ENCODE measurements at regions not wholly inside any gene's neighbourhood (a gene's known extent, or its start where the extent isn't known, plus 50 kb on each side); places are given as distances from the start of the nearest gene placed in this dataset.

DNA sequence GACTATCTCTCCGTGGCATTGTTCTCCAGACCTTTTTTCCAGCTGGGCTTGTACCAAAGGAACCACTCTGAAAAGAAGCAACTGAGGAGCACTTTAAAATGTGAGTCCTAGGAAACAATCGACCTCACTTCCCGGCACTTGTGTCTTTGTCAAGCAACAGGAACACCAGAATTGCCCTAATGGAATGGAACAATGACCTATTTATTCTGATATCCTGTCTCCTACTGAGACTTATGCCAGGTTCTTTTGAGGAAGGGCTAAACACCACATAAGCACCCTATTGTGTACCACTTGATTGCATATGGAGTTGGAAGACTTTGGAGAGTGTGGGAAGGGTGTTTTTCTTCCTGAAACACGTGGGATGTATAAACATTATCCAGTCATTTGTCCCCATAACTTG is 56.8 kb upstream of the TGFBR2 start:
- TF ChIP-seq, protein P1, sequence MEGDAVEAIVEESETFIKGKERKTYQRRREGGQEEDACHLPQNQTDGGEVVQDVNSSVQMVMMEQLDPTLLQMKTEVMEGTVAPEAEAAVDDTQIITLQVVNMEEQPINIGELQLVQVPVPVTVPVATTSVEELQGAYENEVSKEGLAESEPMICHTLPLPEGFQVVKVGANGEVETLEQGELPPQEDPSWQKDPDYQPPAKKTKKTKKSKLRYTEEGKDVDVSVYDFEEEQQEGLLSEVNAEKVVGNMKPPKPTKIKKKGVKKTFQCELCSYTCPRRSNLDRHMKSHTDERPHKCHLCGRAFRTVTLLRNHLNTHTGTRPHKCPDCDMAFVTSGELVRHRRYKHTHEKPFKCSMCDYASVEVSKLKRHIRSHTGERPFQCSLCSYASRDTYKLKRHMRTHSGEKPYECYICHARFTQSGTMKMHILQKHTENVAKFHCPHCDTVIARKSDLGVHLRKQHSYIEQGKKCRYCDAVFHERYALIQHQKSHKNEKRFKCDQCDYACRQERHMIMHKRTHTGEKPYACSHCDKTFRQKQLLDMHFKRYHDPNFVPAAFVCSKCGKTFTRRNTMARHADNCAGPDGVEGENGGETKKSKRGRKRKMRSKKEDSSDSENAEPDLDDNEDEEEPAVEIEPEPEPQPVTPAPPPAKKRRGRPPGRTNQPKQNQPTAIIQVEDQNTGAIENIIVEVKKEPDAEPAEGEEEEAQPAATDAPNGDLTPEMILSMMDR (conservative IDR thresholded peaks at IDR 0.05; ENCODE audit: low read length) = no peak
- TF ChIP-seq EZH2phosphoT487 (IDR thresholded peaks at IDR 0.05; ENCODE audit: borderline replicate concordance) = no peak
